Osteoblast (primary cell): ENCODE measurements at regions not wholly inside any gene's neighbourhood (a gene's known extent, or its start where the extent isn't known, plus 50 kb on each side); places are given as distances from the start of the nearest gene placed in this dataset. TPM values are rescaled to one million over a fixed set of nuclear protein-coding genes. Genes with fewer than 3 reads are reported as not detected.

Experiments
- DNase-seq: peaks from one replicate; pipeline ENCODE4 v3.0.0; 2011; ENCODE audit warnings: low spot score, mixed read lengths; ENCODE audit not compliant: insufficient read length; ENCODE audit errors: missing footprints
- H2AFZ ChIP-seq: 2 replicates; pipeline ENCODE4 v1.6.0; 2011; ENCODE audit warnings: mild to moderate bottlenecking, low read length
- H3K27ac ChIP-seq: 2 replicates; pipeline ENCODE4 v1.5.1; 2011; ENCODE audit warnings: mild to moderate bottlenecking, low read depth, low read length, moderate library complexity
- H3K27me3 ChIP-seq: 2 replicates; pipeline ENCODE4 v1.6.0; 2012; ENCODE audit warnings: mild to moderate bottlenecking, control low read depth, inconsistent platforms, low read length, moderate library complexity; ENCODE audit not compliant: insufficient read depth
- H3K36me3 ChIP-seq: 2 replicates; pipeline ENCODE4 v1.5.1; 2011; ENCODE audit warnings: mild to moderate bottlenecking, low read length, control low read depth, moderate library complexity; ENCODE audit not compliant: insufficient read depth
- H3K4me1 ChIP-seq: 2 replicates; pipeline ENCODE4 v1.5.1; 2011; ENCODE audit warnings: mild to moderate bottlenecking, low read length, control low read depth, moderate library complexity; ENCODE audit not compliant: insufficient read depth
- H3K4me2 ChIP-seq: 2 replicates; pipeline ENCODE4 v1.6.0; 2011; ENCODE audit warnings: mild to moderate bottlenecking, low read length; ENCODE audit not compliant: insufficient read depth
- H3K4me3 ChIP-seq: fragments of 200-600 bp; sonication (generic); 3 replicates; pipeline ENCODE4 v1.5.1; 2012; ENCODE audit warnings: mild to moderate bottlenecking, low read length, inconsistent platforms; ENCODE audit not compliant: insufficient read depth
- H3K79me2 ChIP-seq: 2 replicates; pipeline ENCODE4 v1.6.0; 2012; ENCODE audit warnings: mild to moderate bottlenecking, low read length, control low read depth, inconsistent platforms; ENCODE audit not compliant: insufficient read depth
- H3K9me3 ChIP-seq: 2 replicates; pipeline ENCODE4 v1.5.1; 2011; ENCODE audit warnings: low read depth, low read length, control low read depth
- H4K20me1 ChIP-seq: 2 replicates; pipeline ENCODE4 v1.6.0; 2012; ENCODE audit warnings: mild to moderate bottlenecking, low read length, control low read depth; ENCODE audit not compliant: insufficient read depth
- small RNA-seq: library from RNA; depleted of rRNA; stranded (forward); fragments of <200 nt; gene quantifications from one replicate; pipeline ENCODE3, GENCODE V24; 2012
- TF ChIP-seq, protein P1 (sequence below): IDR thresholded peaks from 2 replicates; pipeline ENCODE4 v1.5.1; 2011; ENCODE audit warnings: mild to moderate bottlenecking, low read depth, low read length, moderate library complexity; ENCODE audit errors: extremely low read depth

DNA sequence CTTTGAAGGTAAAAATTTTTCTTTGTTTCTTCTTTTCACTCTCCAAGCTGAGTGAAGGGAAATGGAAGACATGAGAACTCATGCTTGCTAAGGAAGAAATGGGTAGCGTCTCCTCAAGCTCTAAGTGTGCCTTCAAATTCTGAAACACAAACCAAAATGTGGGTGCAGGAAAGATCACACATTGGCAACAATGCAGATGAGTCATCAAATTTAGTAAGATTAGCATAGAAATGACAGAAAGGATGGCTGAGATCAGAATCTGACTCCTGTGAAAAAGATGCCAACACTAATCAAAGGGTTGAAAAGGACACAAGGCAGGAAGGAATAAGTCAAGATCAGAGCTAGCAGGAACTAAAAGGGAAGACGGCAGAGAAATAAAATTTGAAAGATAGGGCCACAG lies 61.1 kb upstream of the ZNF462 start:
- Histone ChIP-seq H3K9me3 (no peaks in the 10 kb centered on the region), H3K27ac (no peak overlapping the region), H3K36me3 (no peaks in the 10 kb centered on the region), H2AFZ (no peak overlapping the region), H3K79me2 (no peaks in the 10 kb centered on the region), H3K4me3 (no peak overlapping the region), H4K20me1 (no peaks in the 10 kb centered on the region), H3K4me2 (no peak overlapping the region), H3K4me1 (peaks cover 16% of the 10 kb centered on the region), H3K27me3 (no peaks in the 10 kb centered on the region)
- TF ChIP-seq, protein P1, sequence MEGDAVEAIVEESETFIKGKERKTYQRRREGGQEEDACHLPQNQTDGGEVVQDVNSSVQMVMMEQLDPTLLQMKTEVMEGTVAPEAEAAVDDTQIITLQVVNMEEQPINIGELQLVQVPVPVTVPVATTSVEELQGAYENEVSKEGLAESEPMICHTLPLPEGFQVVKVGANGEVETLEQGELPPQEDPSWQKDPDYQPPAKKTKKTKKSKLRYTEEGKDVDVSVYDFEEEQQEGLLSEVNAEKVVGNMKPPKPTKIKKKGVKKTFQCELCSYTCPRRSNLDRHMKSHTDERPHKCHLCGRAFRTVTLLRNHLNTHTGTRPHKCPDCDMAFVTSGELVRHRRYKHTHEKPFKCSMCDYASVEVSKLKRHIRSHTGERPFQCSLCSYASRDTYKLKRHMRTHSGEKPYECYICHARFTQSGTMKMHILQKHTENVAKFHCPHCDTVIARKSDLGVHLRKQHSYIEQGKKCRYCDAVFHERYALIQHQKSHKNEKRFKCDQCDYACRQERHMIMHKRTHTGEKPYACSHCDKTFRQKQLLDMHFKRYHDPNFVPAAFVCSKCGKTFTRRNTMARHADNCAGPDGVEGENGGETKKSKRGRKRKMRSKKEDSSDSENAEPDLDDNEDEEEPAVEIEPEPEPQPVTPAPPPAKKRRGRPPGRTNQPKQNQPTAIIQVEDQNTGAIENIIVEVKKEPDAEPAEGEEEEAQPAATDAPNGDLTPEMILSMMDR = no peak
- no peak for DNase-seq

Small RNA genes in the stretch of these regions (small RNA-seq; reads per million reads assigned to genes)
- gene MIR8081 = not detected
